GM21723 (cell line): ENCODE measurements at regions not wholly inside any gene's neighbourhood (a gene's known extent, or its start where the extent isn't known, plus 50 kb on each side); places are given as distances from the start of the nearest gene placed in this dataset.

Source experiments
- ATAC-seq: cut with Tn5 transposase; IDR thresholded peaks from one replicate; pipeline ENCODE4 v1.9.1; 2021; ENCODE audit warnings: mild to moderate bottlenecking, moderate library complexity; ENCODE audit not compliant: unreplicated experiment

GRCh38 chr19:32253683-32254508 is 91.5 kb upstream of the ZNF507 start:
- no peak for ATAC-seq

DNA sequence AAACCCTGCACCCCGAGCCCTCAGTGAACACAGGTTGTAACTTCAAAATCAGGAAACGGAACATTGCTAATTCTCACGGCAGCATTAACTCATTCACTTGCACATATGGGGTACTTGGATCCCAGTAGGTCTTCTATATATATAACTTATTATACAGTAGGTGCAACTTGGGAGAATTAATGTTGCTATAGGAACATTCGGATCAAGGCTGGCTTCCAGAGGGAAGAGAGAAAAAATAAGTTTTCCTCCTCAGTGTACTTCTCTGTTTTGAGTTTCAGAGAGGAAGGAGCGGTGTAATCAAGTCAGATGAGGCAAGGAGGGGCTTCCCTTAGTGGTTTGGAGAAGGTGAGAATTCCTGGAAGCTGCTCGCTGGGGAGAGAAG is 90.9 kb upstream of the ZNF507 start:
- no peak for ATAC-seq

- ATAC-seq = no peak
Observed at GRCh38 chr19:32255536-32256295, 89.7 kb upstream of the ZNF507 start.

DNA sequence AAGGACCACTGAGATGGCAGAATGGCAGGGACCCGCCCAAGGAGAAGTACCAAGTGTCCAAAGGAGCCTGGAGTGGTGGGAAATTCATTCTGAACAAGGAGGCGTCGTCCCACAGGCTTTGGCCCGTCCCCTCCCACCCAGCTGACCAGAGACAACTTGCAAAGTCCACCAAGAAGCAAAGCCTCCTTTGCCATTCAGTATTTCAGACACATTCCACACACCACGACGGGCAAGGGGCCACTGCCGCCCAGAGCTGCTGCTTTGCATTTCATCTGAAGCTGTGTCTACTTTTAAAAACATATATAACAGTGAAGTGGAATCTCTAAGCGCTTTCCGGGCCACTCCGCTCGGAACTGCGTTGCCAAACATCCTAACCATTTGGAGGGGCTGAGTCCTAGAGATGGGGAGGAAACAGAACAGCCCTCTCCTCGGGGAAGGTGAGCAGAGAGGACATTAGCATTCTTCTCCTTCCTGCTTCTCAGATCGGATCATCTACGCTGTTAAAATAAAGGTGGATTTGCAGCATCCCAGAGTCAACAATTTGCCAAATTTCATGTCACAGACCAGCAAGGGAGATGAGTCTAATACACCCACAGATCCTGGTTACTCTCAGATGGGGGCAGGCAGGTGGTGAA is 89.0 kb upstream of the ZNF507 start:
- ATAC-seq = no peak

GRCh38 chr19:32257326-32258073 is 87.9 kb upstream of the ZNF507 start:
- no peak for ATAC-seq

DNA sequence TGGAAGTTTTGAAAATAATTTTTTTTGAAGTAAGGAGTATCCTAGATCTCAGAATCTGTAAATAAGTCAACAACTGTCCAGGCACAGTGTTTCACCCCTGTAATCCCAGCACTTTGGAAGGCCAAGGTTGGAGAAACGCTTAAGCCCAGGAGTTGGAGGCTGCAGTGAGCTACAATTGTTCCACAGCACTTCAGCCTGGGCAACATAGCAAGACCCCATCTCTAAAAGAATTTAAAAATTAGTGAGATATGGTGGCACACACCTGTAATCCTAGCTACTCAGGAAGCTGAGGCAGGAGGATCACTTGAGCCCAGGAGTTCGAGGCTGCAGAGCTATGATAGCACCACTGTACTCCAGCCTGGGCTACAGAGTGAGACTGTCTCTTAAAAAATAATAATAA is 87.2 kb upstream of the ZNF507 start:
- ATAC-seq = no peak

DNA sequence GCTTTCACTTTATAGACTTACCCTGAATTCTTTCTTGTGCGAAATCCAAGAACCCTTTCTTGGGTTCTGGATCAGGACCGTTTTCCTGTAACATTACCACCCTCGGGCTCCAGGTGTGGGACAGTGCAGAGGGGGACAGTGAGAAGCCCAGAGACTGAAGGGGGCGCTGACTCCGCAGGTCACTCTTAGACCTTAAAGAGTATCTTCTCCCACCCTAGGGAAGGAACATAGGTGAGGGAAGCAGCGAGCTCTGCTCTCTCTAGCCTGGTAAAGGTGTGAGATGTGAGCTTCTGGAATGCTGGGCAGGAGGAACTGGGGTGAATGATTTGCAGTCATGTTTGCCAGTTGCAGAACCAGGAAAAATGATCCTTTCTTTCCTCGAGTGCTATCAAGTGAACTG is 80.8 kb upstream of the ZNF507 start:
- no peak for ATAC-seq

GRCh38 chr19:32265995-32266394 is 79.4 kb upstream of the ZNF507 start:
- ATAC-seq = no peak

DNA sequence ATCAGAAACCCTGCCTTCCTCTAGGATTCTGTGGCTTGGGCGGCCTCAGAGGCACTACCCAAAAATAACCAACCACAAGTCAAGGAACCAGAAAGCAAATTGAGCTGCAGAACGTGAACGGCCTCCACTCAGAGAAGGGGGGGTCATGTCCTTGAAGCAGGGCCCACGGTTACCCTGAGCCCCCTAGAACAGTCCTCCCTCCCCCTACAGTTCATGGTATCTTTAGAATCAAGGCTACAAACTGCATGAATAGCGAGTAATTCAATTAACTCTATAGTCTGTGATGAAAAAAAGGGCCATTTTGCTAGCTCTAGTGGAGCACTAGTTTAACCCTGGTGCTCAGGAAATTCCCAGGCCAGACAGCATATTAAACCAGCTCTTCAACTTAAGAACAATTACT is 79.0 kb upstream of the ZNF507 start:
- ATAC-seq = no peak

- no peak for ATAC-seq
Observed at GRCh38 chr19:32268381-32268780, 77.0 kb upstream of the ZNF507 start.

- no peak for ATAC-seq
Observed at GRCh38 chr19:32269831-32270230, 75.6 kb upstream of the ZNF507 start.

- no peak for ATAC-seq
Observed at GRCh38 chr19:32273483-32273882, 71.9 kb upstream of the ZNF507 start.

DNA sequence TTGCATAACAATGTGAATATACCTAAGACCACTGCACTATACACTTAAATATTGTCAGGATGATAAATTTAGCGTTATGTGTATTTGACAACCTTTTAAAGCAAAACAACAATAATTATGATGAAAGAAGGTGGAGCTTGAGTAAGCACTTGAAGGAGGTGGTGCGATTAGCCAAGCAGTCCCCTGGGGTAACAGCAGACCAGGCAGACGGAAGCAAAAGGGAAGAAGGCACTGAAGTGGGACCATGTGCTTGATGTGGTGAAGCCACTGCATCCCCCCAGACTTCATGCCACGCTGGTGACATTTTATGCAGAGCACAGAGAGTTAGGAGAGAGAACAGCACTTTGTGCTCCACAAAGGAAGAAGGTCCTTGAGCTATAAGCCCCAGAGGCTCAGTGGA is 58.3 kb upstream of the ZNF507 start:
- no peak for ATAC-seq

DNA sequence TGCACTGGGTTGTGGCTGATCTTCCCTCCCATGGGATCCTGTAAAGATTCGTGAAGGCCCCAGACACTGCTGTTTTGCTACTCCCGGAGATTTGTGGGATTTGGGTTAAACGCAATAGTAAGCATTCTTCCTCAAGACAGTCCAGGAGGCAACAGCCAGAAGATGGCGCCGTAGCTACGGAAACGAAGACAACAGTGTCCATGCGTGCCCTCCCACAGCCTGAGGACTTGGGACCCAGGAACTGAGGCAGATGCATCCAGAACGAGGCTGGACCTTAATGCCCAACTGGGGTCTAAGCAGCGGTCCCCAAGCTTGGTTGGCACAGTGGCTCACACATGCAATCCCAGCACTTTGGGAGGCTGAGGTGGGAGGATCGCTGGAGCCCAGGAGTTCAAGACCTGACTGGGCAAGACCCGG is 57.6 kb upstream of the ZNF507 start:
- no peak for ATAC-seq

DNA sequence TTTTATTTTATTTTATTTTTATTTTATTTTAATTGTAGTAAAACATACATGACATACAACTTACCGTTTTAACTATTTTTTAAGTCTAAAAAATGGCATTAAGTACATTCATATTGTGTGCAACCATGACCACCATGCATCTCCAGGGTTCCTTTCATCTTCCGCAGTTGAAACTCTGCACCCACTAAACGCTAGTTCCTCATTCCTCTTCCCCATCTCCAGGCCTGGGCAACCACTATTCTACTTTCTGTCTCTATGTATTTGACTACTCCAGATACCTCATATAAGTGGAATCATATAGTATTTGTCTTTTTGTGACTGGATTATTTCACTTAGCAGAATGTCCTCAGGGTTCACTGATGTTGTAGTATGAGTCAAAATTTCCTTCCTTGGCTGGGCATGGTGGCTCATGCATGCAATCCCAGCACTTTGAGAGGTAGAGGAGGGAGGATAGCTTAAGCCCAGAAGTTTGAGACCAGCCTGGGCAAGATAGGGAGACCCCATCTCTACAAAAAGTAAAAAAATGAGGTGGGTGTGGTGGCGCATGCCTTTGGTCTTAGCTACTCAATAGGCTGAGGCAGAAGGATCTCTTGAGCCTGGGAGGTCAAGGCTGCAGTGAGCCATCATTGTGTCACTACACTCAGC is 55.7 kb upstream of the ZNF507 start:
- no peak for ATAC-seq

DNA sequence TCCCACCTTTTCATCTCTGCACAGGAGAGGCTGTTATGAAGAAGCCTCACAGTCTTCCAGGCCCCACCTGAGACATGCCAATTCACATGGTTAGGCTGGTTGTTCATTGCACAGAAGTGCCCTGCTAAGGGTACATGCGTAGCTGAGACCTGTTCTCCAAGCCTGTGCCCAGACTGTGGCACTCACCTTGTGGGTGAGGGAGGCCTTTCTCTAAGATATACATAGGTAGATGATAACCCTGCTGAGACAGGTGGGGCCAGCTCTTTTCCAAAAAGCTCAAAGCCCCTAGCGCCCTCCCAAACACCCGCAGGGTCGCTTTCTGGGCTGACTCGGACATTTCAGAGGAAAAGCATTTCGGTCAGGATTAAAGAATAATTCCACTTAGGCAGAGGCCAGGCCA is 53.5 kb upstream of the ZNF507 start:
- no peak for ATAC-seq

DNA sequence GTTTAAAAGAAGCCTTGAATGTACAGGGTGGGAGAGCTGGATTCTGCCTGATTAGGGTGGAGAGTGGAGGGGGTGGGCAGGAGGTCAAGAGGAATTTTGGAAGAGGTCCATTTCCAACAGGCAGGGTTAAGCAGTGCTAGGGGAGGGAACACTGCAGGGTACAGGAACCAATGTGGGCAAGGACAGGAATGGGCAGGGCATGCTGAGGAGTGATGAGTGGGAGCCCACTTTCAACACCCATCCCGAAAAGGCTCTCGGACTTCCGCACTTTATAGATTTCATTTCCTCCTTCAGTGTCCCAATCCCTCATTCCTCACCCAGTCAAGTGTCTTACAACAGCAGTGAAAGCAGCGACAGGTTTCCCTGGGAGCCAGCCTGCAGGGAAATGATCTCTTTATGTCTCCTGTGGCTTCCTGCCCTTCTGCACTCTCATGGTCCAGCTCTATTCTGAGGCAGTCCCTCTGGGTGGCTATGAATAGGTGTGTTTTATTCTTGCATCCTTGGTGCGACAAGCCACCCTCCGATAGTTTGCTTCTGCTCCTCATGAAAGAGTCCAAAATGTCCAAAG is 50.5 kb upstream of the ZNF507 start:
- ATAC-seq = no peak
